Natural killer cell (primary cell): ENCODE measurements at regions not wholly inside any gene's neighbourhood (a gene's known extent, or its start where the extent isn't known, plus 50 kb on each side); places are given as distances from the start of the nearest gene placed in this dataset.
"Not testable (repeated sequence)": the region's sequence is repeated elsewhere in the genome, so short reads cannot be mapped to it uniquely, and the experiment has no call there.

Experiments
- ATAC-seq, 3 donors: fragments of 150-1000 bp in 2 of 3; fragments of 200-7000 bp in 1 of 3; cut with Tn5 transposase; 1 replicate in 1 of 3; 2 replicates in 2 of 3; pipeline ENCODE4 v1.10.0; 2021; ENCODE audit warnings: mild to moderate bottlenecking in 2 of 3, moderate library complexity in 2 of 3
- DNase-seq, 2 donors: peaks; one replicate each; pipeline versions ENCODE4 v3.0.0 to v3.0.0-alpha.2; 2013 to 2021; ENCODE audit warnings: mixed read lengths in 1 of 2
- H3K27ac ChIP-seq: one replicate; pipeline ENCODE4 v1.5.1; 2013; ENCODE audit warnings: mild to moderate bottlenecking, low read length
- H3K27me3 ChIP-seq: one replicate; pipeline ENCODE4 v1.6.1; 2013; ENCODE audit warnings: low read length; ENCODE audit not compliant: control insufficient read depth, insufficient read depth
- H3K36me3 ChIP-seq: one replicate; pipeline ENCODE4 v1.6.1; 2013; ENCODE audit warnings: low read length; ENCODE audit not compliant: control insufficient read depth, insufficient read depth
- H3K4me1 ChIP-seq: one replicate; pipeline ENCODE4 v1.6.1; 2013; ENCODE audit warnings: low read length; ENCODE audit not compliant: control insufficient read depth, insufficient read depth
- H3K4me3 ChIP-seq: one replicate; pipeline ENCODE4 v1.5.1; 2013; ENCODE audit warnings: low read length
- H3K9me3 ChIP-seq: one replicate; pipeline ENCODE4 v1.6.1; 2013; ENCODE audit warnings: low read length; ENCODE audit not compliant: control insufficient read depth, insufficient read depth
- H3K27ac Mint-ChIP-seq, 2 donors: one replicate each; pipeline ENCODE4 v1.8.0; 2022; ENCODE audit warnings: mild to moderate bottlenecking in 2 of 2, mixed read lengths in 2 of 2, moderate library complexity in 1 of 2
- H3K27me3 Mint-ChIP-seq, 2 donors: one replicate each; pipeline ENCODE4 v1.8.0; 2022; ENCODE audit warnings: low read depth in 2 of 2, mixed read lengths in 2 of 2
- H3K36me3 Mint-ChIP-seq: one replicate; pipeline ENCODE4 v1.8.0; 2022; ENCODE audit warnings: mixed read lengths
- H3K4me1 Mint-ChIP-seq, 2 donors: one replicate each; pipeline ENCODE4 v1.8.0; 2022; ENCODE audit warnings: mixed read lengths in 2 of 2
- H3K4me3 Mint-ChIP-seq: one replicate; pipeline ENCODE4 v1.8.0; 2022; ENCODE audit warnings: mild to moderate bottlenecking, moderate library complexity, mixed read lengths
- H3K9me3 Mint-ChIP-seq, 2 donors: one replicate each; pipeline ENCODE4 v1.8.0; 2022; ENCODE audit warnings: mixed read lengths in 2 of 2
- WGBS: methylation state at CpG from one replicate; pipeline ENCODE4 v1.1.7; 2013; ENCODE audit warnings: missing lambda C conversion rate; ENCODE audit not compliant: insufficient coverage; 5-methylcytosine and 5-hydroxymethylcytosine counted together
- intact Hi-C: fragments of 100-400 bp; cut with micrococcal nuclease; formaldehyde crosslinking; loops from one replicate; pipeline ENCODE4 v1.14.2; 2022
- TF ChIP-seq, protein P1 (sequence below): fragments of 200-600 bp; IDR thresholded peaks from one replicate; pipeline ENCODE4 v1.8.0; 2022; ENCODE audit warnings: antibody characterized with exemption

DNA sequence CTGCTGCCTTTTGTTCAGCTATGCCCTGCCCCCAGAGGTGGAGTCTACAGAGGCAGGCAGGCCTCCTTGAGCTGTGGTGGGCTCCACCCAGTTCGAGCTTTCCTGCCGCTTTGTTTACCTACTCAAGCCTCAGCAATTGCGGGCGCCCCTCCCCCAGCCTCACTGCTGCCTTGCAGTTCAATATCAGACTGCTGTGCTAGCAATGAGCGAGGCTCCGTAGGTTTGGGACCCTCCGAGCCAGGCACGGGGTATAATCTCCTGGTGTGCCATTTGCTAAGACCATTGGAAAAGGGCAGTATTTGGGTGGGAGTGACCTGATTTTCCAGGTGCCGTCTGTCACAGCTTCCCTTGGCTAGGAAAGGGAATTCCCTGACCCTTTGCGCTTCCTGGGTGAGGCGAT lies 51.9 kb downstream of the DIPK2A start:
- H3K27me3 Mint-ChIP-seq: peaks cover 8 to 13% of the 10 kb centered on the region in 2 donors
- H3K9me3 Mint-ChIP-seq, ATAC-seq, H3K4me3 Mint-ChIP-seq, H3K36me3 ChIP-seq, H3K27ac ChIP-seq, H3K36me3 Mint-ChIP-seq, H3K4me3 ChIP-seq, H3K9me3 ChIP-seq, H3K27me3 ChIP-seq, intact Hi-C loops, DNase-seq, H3K4me1 Mint-ChIP-seq, H3K27ac Mint-ChIP-seq, H3K4me1 ChIP-seq: not testable (repeated sequence)
- 98% methylated on average over 11 of the region's 11 CpGs for WGBS

DNA sequence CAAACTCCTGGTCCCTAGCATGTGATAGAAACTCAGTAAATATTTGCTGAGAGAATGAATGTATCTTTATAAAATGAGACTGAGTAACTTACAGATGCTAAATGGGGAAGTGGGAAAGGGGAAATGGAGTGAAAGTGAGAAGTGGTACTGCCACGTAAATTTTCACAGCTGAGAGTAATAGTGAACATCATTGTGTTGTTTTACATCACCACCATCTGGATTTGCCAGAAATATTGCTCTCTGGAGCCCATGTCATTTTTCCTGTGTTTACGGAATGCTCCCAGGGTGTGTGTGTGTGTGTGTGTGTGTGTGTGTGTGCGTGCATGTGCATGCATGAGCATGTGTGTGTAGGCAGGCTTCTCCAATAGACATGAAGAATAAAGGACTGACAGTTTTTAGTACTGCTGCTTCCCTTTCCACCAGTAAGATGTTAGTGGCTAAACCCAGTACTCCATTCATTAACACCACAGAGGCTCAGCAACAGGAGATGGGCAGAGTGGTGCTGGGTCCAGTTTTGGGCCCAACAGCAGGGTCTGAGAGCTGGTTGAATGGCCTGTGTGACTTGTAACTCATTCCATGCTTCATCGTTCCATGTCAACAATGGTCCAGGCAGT lies 57.3 kb downstream of the DIPK2A start:
- WGBS: 45% methylated on average over 3 of the region's 4 CpGs
- no peaks in the 10 kb centered on the region for H3K9me3 ChIP-seq
- TF ChIP-seq, protein P1, sequence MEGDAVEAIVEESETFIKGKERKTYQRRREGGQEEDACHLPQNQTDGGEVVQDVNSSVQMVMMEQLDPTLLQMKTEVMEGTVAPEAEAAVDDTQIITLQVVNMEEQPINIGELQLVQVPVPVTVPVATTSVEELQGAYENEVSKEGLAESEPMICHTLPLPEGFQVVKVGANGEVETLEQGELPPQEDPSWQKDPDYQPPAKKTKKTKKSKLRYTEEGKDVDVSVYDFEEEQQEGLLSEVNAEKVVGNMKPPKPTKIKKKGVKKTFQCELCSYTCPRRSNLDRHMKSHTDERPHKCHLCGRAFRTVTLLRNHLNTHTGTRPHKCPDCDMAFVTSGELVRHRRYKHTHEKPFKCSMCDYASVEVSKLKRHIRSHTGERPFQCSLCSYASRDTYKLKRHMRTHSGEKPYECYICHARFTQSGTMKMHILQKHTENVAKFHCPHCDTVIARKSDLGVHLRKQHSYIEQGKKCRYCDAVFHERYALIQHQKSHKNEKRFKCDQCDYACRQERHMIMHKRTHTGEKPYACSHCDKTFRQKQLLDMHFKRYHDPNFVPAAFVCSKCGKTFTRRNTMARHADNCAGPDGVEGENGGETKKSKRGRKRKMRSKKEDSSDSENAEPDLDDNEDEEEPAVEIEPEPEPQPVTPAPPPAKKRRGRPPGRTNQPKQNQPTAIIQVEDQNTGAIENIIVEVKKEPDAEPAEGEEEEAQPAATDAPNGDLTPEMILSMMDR: no peak
- no peaks in the 10 kb centered on the region for H3K36me3 Mint-ChIP-seq
- H3K4me1 Mint-ChIP-seq: peaks cover 0 to 5% of the 10 kb centered on the region in 2 donors
- H3K4me1 ChIP-seq: no peaks in the 10 kb centered on the region
- peak in 2 of 3 donors; percentile 28 to 30 for ATAC-seq
- no peak overlapping the region for H3K4me3 Mint-ChIP-seq
- H3K4me3 ChIP-seq: no peak overlapping the region
- peak in 1 of 2 donors; percentile 3 for DNase-seq
- no peaks in the 10 kb centered on the region for H3K36me3 ChIP-seq
- H3K9me3 Mint-ChIP-seq: peaks cover 2 to 4% of the 10 kb centered on the region in 2 donors
- H3K27ac Mint-ChIP-seq: no peak overlapping the region
- no peaks in the 10 kb centered on the region for H3K27me3 ChIP-seq
- H3K27ac ChIP-seq: no peak overlapping the region
- H3K27me3 Mint-ChIP-seq: peaks cover 4 to 12% of the 10 kb centered on the region in 2 donors
- intact Hi-C loops: no loop called here

DNA sequence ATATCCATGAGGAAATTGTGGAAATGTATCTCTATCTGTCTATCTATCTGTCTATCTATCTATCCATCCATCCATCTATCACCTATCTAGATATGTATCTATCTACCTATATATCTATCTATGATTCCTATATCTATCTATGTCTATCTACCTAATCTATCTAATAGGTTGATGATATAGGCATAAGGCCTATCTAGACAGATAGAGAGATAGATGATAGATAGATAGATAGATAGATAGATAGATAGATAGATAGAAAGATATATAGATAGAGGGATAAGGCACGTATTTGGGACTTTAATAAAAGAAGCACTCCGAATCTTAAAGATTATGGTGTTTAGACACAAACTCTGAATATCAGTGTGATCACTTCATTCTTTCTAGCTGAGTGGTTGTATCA lies 58.1 kb downstream of the DIPK2A start:
- Histone ChIP-seq H3K9me3 (no peaks in the 10 kb centered on the region), H3K27me3 (no peaks in the 10 kb centered on the region), H3K27ac (no peak overlapping the region), H3K4me3 (no peak overlapping the region), H3K4me1 (no peaks in the 10 kb centered on the region), H3K36me3 (no peaks in the 10 kb centered on the region)
- no peaks in the 10 kb centered on the region for H3K36me3 Mint-ChIP-seq
- TF ChIP-seq, protein P1: no peak
- no peak overlapping the region for H3K4me3 Mint-ChIP-seq
- no peak for DNase-seq
- peaks cover 0 to 5% of the 10 kb centered on the region in 2 donors for H3K4me1 Mint-ChIP-seq
- no peak for ATAC-seq
- no peak overlapping the region for H3K27ac Mint-ChIP-seq
- WGBS: 83% methylated on average over 2 of the region's 2 CpGs
- no peaks in the 10 kb centered on the region for H3K9me3 Mint-ChIP-seq
- intact Hi-C loops: no loop called here
- H3K27me3 Mint-ChIP-seq: peaks cover 0 to 3% of the 10 kb centered on the region in 2 donors

DNA sequence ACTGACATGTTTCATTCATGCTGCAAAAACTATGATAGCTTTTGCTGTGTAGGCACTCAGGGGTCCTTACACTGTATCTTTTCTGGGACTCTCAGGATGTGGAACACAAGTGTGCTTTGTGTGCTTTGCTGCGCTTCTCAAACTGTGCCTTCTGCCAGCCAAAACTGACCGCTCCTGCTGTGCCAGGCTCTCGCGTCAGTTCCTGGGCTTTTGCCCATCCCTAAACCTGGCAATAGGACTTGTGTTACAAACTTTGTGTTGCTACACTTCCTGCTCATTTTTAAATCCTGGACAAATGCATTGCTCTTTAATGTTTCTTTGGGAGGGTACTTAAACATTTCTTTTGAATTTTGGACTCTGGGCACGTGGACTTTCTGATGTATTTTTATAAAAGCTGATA lies 60.3 kb downstream of the DIPK2A start:
- H3K9me3 Mint-ChIP-seq: no peaks in the 10 kb centered on the region
- H3K27me3 ChIP-seq: no peaks in the 10 kb centered on the region
- H3K4me3 Mint-ChIP-seq: no peak overlapping the region
- H3K36me3 Mint-ChIP-seq: no peaks in the 10 kb centered on the region
- H3K27me3 Mint-ChIP-seq: no peaks in the 10 kb centered on the region
- WGBS: 97% methylated on average over 4 of the region's 5 CpGs
- ATAC-seq: no peak
- no peak overlapping the region for H3K27ac Mint-ChIP-seq
- intact Hi-C loops: no loop called here
- TF ChIP-seq, protein P1: no peak
- DNase-seq: no peak
- H3K4me1 Mint-ChIP-seq: peaks cover 0 to 5% of the 10 kb centered on the region in 2 donors
- no peaks in the 10 kb centered on the region for H3K4me1 ChIP-seq
- H3K9me3 ChIP-seq: no peaks in the 10 kb centered on the region
- H3K4me3 ChIP-seq: no peak overlapping the region
- no peaks in the 10 kb centered on the region for H3K36me3 ChIP-seq
- no peak overlapping the region for H3K27ac ChIP-seq
